ENCODE measurements at regions not wholly inside any gene's neighbourhood (a gene's known extent, or its start where the extent isn't known, plus 50 kb on each side); places are given as distances from the start of the nearest gene placed in this dataset.

DNA sequence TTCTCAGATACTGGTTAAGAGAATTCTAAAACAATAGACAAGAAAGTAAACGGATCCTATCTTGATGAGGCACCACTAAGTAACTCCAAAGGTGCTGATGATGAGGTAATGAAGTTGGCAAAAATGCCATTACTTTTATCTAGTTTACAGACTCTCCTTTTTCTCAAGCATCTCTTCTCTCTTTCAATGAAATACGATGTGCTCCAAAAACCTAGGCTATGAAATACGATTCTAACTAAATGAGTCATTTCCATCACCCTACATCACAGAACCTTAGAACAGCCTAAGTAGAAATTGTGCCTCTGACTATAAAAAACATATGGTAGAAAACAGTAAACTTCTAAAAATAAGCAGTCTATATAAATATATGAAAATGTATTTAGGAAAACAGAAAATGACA is 58.9 kb upstream of the ARHGAP32 start:
- Histone ChIP-seq H3K4me3 (no peak overlapping the region), H3K36me3 (no peaks in the 10 kb centered on the region), H3K27me3 (no peaks in the 10 kb centered on the region), H3K9me3 (no peaks in the 10 kb centered on the region), H3K27ac (no peak overlapping the region), H3K4me1 (no peaks in the 10 kb centered on the region)
- ATAC-seq (no peak), DNase-seq (no peak)
- intact Hi-C loops (cut with DNase I): no loop called here
- TF ChIP-seq CTCF (IDR thresholded peaks at IDR 0.05): no peak

DNA sequence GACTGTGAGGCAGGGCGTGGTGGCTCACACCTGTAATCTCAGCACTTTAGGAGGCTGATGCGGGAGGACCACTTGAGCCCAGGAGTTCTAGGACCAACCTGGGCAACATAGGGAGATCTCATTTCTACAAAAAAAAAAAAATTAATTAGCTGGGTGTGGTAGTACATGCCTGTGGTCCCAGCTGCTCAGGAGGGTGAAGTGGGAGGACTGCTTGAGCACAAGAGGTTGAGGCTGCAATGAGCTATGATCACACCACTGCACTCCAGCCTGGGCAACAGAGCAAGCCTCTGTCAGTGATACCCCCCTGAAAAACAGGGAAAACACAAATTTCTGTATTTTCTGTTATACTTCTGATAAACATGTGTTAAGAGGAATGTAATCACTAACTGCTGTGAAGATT is 57.8 kb upstream of the ARHGAP32 start:
- ATAC-seq: no peak
- no peak for DNase-seq
- TF ChIP-seq CTCF (IDR thresholded peaks at IDR 0.05): no peak

GRCh38 chr11:129249351-129249750 is 57.2 kb upstream of the ARHGAP32 start:
- no peak for TF ChIP-seq CTCF (IDR thresholded peaks at IDR 0.05)
- DNase-seq: no peak
- H3K4me3 ChIP-seq: no peak overlapping the region
- intact Hi-C loops (cut with DNase I): no loop called here
- no peaks in the 10 kb centered on the region for H3K36me3 ChIP-seq
- no peak overlapping the region for H3K27ac ChIP-seq
- no peaks in the 10 kb centered on the region for H3K4me1 ChIP-seq
- ATAC-seq: no peak
- H3K9me3 ChIP-seq: no peaks in the 10 kb centered on the region
- no peaks in the 10 kb centered on the region for H3K27me3 ChIP-seq

More for the DNA sequence above, 57.8 kb upstream of the ARHGAP32 start:
- Histone ChIP-seq H3K27me3 (no peaks in the 10 kb centered on the region), H3K4me3 (no peak overlapping the region), H3K9me3 (no peaks in the 10 kb centered on the region), H3K27ac (no peak overlapping the region), H3K4me1 (no peaks in the 10 kb centered on the region), H3K36me3 (no peaks in the 10 kb centered on the region)
- intact Hi-C loops (cut with DNase I): no loop called here

DNA sequence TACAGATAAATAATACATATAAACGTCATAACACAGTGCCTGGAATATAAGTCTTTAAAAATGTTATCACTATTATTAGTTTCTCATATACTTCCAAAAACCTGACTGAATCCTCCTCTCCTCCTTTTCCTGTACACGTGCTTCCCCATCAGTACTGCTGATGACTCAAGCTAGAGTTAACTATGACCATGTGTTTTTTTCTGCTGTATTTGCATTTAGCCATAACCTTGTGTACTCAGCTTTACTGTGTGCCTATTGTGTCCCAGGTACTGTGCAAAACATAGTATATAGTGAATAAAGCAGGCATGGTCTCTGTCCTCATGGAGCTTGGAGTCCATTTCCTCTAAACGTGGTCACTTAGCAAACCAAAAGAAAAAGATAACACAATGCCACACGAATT is 56.5 kb upstream of the ARHGAP32 start:
- Histone ChIP-seq H3K27ac (no peak overlapping the region), H3K4me3 (no peak overlapping the region), H3K36me3 (no peaks in the 10 kb centered on the region), H3K27me3 (no peaks in the 10 kb centered on the region), H3K4me1 (no peaks in the 10 kb centered on the region), H3K9me3 (no peaks in the 10 kb centered on the region)
- DNase-seq (no peak), ATAC-seq (no peak)
- intact Hi-C loops (cut with DNase I): no loop called here
- no peak for TF ChIP-seq CTCF (IDR thresholded peaks at IDR 0.05)

DNA sequence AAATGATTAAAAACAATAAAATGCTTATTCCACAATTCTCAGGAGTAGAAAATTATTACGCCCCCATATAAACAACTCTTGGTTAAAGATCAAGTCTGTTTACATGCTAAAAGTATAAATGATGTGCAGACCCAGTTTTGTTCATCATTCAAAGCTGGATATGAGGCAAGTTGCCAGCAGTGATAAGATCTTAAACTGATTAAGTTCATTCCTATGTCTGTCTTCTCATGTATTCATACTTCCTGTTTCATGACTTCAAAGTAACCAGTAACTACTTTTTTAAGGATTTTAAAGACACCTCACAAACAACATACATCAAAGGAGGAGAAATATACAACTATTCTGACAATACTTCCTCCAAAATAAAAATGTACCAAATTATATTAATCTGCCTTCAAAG is 55.0 kb upstream of the ARHGAP32 start:
- H3K4me1 ChIP-seq: no peaks in the 10 kb centered on the region
- ATAC-seq (no peak), DNase-seq (no peak)
- H3K27me3 ChIP-seq: no peaks in the 10 kb centered on the region
- no peaks in the 10 kb centered on the region for H3K9me3 ChIP-seq
- H3K36me3 ChIP-seq: no peaks in the 10 kb centered on the region
- H3K27ac ChIP-seq: no peak overlapping the region
- TF ChIP-seq CTCF (IDR thresholded peaks at IDR 0.05): no peak
- H3K4me3 ChIP-seq: no peak overlapping the region
- intact Hi-C loops (cut with DNase I): no loop called here

- DNase-seq (no peak), ATAC-seq (no peak)
- intact Hi-C loops (cut with DNase I): no loop called here
- Histone ChIP-seq H3K27me3 (no peaks in the 10 kb centered on the region), H3K4me1 (no peaks in the 10 kb centered on the region), H3K4me3 (no peak overlapping the region), H3K27ac (no peak overlapping the region), H3K36me3 (no peaks in the 10 kb centered on the region), H3K9me3 (no peaks in the 10 kb centered on the region)
- no peak for TF ChIP-seq CTCF (IDR thresholded peaks at IDR 0.05)
These were observed 50.7 kb upstream of the ARHGAP32 start for GRCh38 chr11:129242855-129243254.
